Fibroblast of villous mesenchyme (primary cell): ENCODE measurements at regions not wholly inside any gene's neighbourhood (a gene's known extent, or its start where the extent isn't known, plus 50 kb on each side); places are given as distances from the start of the nearest gene placed in this dataset.

Source experiments
- DNase-seq: peaks from one replicate; pipeline ENCODE4 v3.0.0-alpha.2; 2010; ENCODE audit warnings: low read depth
- H3K4me3 ChIP-seq: 2 replicates; pipeline ENCODE4 v1.5.1; 2011; ENCODE audit warnings: low read depth, mild to moderate bottlenecking, low read length
- CTCF ChIP-seq: IDR thresholded peaks from 2 replicates; pipeline ENCODE4 v1.5.1; 2012; ENCODE audit warnings: low read depth, mild to moderate bottlenecking, low read length; ENCODE audit not compliant: insufficient read depth

DNA sequence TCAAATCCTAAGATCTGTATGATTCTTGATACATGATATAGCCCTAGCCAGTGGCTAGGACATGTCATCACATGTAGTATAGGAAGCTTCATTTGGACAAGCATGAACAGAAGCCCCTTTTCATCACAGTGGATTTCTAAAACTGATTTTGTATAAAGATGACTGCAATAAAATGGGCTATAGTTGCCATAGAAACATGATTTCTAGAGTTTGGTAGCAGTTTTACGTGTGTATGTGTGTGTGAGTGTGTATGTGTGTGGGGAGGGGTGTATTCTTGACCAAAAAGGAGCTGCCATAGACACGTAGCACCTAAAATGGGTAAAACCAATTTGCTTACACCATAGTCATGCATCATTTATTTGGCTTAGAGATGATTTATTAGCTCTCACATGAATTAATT, 200.5 kb upstream of the CNR1 start:
- no peak for TF ChIP-seq CTCF
- H3K4me3 ChIP-seq = no peak overlapping the region
- DNase-seq = no peak

- DNase-seq = peak; percentile 30
- H3K4me3 ChIP-seq = no peak overlapping the region
- no peak for TF ChIP-seq CTCF
These were observed 199.5 kb upstream of the CNR1 start for GRCh38 chr6:88365656-88366055.

DNA sequence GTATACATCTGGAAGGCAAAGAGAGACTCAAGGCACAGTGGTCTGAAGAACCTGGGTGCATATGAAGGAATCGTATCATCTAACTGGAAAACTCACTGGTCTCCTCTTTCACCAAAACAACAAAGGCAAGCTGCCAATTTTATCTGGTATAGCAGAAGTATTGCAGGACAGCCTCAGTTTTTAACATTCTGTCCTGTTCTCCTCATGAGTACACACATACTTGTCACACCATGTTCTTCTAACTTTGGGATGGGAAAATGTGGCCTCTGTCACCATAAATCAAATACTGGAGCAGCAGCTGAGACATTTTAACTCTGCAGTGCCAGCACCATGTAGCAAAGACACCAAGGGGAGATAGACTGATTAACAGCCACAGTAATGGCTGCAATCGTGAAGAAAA, 199.1 kb upstream of the CNR1 start:
- peak; percentile 48 for DNase-seq
- no peak for TF ChIP-seq CTCF
- H3K4me3 ChIP-seq = no peak overlapping the region

- no peak overlapping the region for H3K4me3 ChIP-seq
- TF ChIP-seq CTCF = no peak
- DNase-seq = no peak
These were observed 195.6 kb upstream of the CNR1 start for GRCh38 chr6:88361754-88362153.

- H3K4me3 ChIP-seq = no peak overlapping the region
- DNase-seq = no peak
- no peak for TF ChIP-seq CTCF
These were observed 195.2 kb upstream of the CNR1 start for GRCh38 chr6:88361298-88361697.

DNA sequence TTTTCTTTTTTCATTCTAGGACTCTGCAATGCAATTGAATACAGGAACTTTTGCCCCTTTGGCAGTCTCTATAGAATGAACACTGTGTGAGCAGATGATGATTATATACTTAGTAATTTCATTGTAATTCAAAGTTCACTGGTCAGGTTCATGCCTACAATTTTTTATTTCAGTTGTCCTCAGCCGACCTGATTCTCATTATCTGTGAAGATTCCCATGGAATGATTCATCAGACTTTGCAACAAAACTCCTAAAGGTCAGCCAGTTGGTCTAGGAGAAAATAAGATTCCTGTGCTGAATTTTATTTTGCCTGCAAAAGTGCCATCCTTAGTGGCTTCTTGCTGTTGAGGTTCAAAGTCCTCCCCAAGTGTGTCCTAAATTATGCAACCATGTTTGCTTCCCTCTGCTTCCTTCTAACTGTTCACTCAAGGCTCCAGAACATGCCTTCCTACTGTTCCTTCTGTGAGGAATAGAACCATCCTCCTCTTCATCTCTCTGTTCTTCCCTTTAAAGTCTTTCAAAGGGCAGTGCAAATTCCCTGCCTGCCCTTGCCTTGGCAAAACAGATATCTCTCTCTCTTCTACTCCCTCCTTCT, 194.2 kb upstream of the CNR1 start:
- no peak for TF ChIP-seq CTCF
- DNase-seq = peak; percentile 65
- no peak overlapping the region for H3K4me3 ChIP-seq

- no peak overlapping the region for H3K4me3 ChIP-seq
- TF ChIP-seq CTCF = no peak
- DNase-seq = no peak
These were observed 193.5 kb upstream of the CNR1 start for GRCh38 chr6:88359530-88360202.
